Endothelial cell (in vitro differentiated cells): ENCODE measurements at regions not wholly inside any gene's neighbourhood (a gene's known extent, or its start where the extent isn't known, plus 50 kb on each side); places are given as distances from the start of the nearest gene placed in this dataset.

ENCODE experiments used
- DNase-seq: peaks from one replicate; pipeline ENCODE4 v3.0.0; 2021; ENCODE audit warnings: low spot score
- H3K27ac Mint-ChIP-seq: one replicate; pipeline ENCODE4 v1.8.0; 2021; ENCODE audit warnings: mixed read lengths, inconsistent platforms; ENCODE audit not compliant: unreplicated experiment
- H3K27me3 Mint-ChIP-seq: one replicate; pipeline ENCODE4 v1.8.0; 2021; ENCODE audit warnings: mild to moderate bottlenecking, moderate library complexity, mixed read lengths, inconsistent platforms; ENCODE audit not compliant: unreplicated experiment
- H3K36me3 Mint-ChIP-seq: one replicate; pipeline ENCODE4 v1.8.0; 2021; ENCODE audit warnings: mild to moderate bottlenecking, low read depth, mixed read lengths, inconsistent platforms; ENCODE audit not compliant: unreplicated experiment
- H3K4me1 Mint-ChIP-seq: one replicate; pipeline ENCODE4 v1.8.0; 2021; ENCODE audit warnings: mild to moderate bottlenecking, mixed read lengths, inconsistent platforms; ENCODE audit not compliant: unreplicated experiment
- H3K4me3 Mint-ChIP-seq: one replicate; pipeline ENCODE4 v1.8.0; 2021; ENCODE audit warnings: mild to moderate bottlenecking, mixed read lengths, inconsistent platforms; ENCODE audit not compliant: unreplicated experiment
- H3K9me3 Mint-ChIP-seq: one replicate; pipeline ENCODE4 v1.8.0; 2021; ENCODE audit warnings: mixed read lengths, inconsistent platforms; ENCODE audit not compliant: unreplicated experiment
- TF ChIP-seq, protein P1 (sequence below): fragments of 200-600 bp; sonication (generic); IDR thresholded peaks from one replicate; pipeline ENCODE4 v1.5.0; 2021; ENCODE audit warnings: antibody characterized with exemption; ENCODE audit not compliant: unreplicated experiment

DNA sequence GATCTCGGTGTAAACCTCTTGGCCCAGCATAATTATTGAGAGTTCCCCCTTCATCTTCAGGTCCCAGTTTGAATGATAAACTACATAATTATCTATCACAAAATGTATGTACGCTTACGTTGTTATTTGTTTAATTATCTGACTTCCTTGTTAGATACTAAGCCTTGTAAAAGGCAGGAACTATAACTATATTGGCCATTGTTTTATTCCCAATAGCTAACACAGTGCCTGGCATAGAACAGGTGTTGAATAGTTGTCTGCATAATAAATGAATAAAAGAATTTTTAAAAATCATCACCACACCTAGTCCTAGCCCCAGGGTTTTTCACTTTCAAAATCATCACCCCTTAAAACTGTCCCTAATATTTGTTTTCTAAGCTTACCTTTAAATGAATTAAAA, 207.9 kb downstream of the MREG start:
- Mint-ChIP-seq H3K9me3 (no peaks in the 10 kb centered on the region), H3K27me3 (no peaks in the 10 kb centered on the region), H3K4me3 (no peak overlapping the region), H3K36me3 (no peaks in the 10 kb centered on the region), H3K4me1 (no peaks in the 10 kb centered on the region), H3K27ac (no peak overlapping the region)
- no peak for DNase-seq
- TF ChIP-seq, protein P1, sequence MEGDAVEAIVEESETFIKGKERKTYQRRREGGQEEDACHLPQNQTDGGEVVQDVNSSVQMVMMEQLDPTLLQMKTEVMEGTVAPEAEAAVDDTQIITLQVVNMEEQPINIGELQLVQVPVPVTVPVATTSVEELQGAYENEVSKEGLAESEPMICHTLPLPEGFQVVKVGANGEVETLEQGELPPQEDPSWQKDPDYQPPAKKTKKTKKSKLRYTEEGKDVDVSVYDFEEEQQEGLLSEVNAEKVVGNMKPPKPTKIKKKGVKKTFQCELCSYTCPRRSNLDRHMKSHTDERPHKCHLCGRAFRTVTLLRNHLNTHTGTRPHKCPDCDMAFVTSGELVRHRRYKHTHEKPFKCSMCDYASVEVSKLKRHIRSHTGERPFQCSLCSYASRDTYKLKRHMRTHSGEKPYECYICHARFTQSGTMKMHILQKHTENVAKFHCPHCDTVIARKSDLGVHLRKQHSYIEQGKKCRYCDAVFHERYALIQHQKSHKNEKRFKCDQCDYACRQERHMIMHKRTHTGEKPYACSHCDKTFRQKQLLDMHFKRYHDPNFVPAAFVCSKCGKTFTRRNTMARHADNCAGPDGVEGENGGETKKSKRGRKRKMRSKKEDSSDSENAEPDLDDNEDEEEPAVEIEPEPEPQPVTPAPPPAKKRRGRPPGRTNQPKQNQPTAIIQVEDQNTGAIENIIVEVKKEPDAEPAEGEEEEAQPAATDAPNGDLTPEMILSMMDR = no peak

DNA sequence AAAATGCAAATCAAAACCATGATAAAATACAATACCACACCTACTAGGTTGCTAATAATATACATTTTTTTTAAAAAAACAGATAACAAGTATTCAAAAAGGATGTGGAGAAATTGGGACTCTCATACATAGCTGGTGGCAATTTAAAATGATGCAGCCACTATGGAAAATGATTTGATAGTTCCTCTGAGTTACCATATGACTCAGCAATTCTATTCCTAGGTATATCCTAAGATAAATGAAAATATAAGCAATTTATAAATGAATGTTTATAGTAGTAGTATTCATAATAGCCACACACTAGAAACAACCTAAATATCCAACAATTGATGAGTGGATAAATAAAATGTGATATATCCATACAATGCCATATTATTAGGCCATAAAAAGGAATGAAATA, 210.2 kb downstream of the MREG start:
- TF ChIP-seq, protein P1 = no peak
- no peaks in the 10 kb centered on the region for H3K36me3 Mint-ChIP-seq
- H3K9me3 Mint-ChIP-seq = no peaks in the 10 kb centered on the region
- no peaks in the 10 kb centered on the region for H3K4me1 Mint-ChIP-seq
- H3K4me3 Mint-ChIP-seq = no peak overlapping the region
- no peak overlapping the region for H3K27ac Mint-ChIP-seq
- no peak for DNase-seq
- H3K27me3 Mint-ChIP-seq = peaks cover 2% of the 10 kb centered on the region

DNA sequence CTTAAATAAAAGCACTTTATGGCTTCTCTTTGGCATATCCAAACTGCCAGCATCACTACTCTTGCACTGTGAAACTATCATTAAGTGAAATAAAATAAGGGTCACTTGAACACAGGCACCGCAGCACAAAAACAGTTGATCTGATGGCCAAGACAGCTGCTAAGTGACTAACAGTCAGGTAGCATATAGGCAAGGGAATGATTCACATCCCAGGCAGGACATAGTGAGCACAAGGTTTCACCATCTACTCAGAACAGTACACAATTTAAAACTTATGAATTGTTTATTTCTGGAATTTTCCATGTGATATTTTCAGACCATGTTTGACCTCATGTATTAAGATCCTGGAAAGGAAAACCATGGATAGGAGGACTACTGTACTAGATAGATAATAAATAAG, 214.2 kb downstream of the MREG start:
- Mint-ChIP-seq H3K36me3 (no peaks in the 10 kb centered on the region), H3K4me1 (peaks cover 4% of the 10 kb centered on the region), H3K9me3 (no peaks in the 10 kb centered on the region), H3K4me3 (no peak overlapping the region), H3K27ac (no peak overlapping the region), H3K27me3 (peaks cover 5% of the 10 kb centered on the region)
- no peak for DNase-seq
- TF ChIP-seq, protein P1 = no peak

DNA sequence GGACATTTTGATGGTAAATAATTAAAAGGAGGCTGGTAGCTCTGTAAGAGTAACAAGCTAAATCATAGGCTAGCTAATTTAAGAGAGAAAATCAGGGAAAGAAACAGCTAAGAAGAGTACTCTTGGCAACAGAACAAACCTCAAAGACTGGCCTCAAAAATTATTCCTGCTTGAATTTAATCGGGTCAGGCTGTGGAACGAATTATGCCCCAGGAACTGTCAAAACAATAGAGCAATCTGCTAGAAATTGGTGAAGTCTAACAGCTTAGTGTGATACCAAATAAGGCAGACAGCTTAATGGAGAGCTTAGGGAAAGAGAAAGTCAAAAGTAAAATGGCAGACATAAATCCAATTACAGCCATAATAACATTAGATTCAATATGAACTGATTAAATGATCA, 215.7 kb downstream of the MREG start:
- Mint-ChIP-seq H3K36me3 (no peaks in the 10 kb centered on the region), H3K4me1 (peaks cover 4% of the 10 kb centered on the region), H3K9me3 (no peaks in the 10 kb centered on the region), H3K4me3 (no peak overlapping the region), H3K27me3 (peaks cover 5% of the 10 kb centered on the region), H3K27ac (no peak overlapping the region)
- TF ChIP-seq, protein P1 = no peak
- no peak for DNase-seq

DNA sequence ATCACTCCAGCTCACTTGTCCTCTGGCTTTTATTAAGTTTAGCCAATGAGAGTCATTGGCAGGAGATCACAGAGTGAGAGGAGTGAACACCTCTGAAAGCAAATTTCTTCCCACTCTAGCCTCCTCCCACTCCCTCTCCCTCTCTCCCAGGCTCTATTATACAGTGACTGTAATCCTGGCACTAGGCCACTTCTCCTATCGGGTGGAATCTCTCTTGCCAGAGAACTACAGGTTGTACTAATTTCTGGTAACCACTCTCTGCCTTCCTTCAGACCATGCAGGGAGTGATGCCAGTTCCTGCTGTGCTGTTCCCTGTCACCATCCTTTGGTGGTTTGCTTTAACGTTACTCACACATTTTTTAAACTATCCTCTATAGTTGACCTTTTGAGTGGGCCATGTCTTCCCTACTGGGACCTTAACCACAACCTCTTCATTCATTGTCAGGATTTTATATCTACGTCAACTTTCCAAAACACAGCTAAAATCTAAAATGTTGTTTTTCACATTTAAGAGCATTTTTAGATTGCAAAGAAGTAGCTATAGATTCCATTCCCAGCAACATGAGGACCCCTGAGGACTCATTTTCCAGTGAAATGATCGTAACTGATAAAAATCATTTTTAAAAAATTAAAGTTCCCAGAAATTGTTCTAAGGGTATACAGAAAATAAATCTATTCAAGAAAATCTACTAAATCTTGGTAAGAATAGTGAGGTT, 217.1 kb downstream of the MREG start:
- Mint-ChIP-seq H3K36me3 (no peaks in the 10 kb centered on the region), H3K4me1 (peaks cover 10% of the 10 kb centered on the region), H3K27ac (no peak overlapping the region), H3K9me3 (no peaks in the 10 kb centered on the region), H3K4me3 (no peak overlapping the region), H3K27me3 (peaks cover 5% of the 10 kb centered on the region)
- TF ChIP-seq, protein P1 = no peak
- DNase-seq = no peak
